ENCODE measurements at regions not wholly inside any gene's neighbourhood (a gene's known extent, or its start where the extent isn't known, plus 50 kb on each side); places are given as distances from the start of the nearest gene placed in this dataset.

DNA sequence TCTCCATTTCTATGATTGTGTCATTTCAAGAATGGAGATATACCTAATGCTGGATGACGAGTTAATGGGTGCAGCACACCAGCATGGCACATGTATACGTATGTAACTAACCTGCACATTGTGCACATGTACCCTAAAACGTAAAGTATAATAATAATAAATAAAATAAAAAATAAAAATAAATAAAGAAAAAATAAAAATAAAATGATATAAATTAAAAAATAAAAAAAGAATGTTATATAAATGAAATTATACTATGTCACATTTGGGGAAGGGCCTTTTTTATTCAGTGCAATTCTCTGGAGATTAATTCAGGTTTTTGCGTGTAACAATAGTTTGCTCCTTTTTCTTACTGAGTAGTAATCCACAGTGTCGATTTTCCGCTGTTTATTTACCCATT, 763.5 kb upstream of the POU3F3 start:
- no peak for TF ChIP-seq RARB (CRISPR knock-in tag; IDR thresholded peaks at IDR 0.05)
- TF ChIP-seq, protein P1, sequence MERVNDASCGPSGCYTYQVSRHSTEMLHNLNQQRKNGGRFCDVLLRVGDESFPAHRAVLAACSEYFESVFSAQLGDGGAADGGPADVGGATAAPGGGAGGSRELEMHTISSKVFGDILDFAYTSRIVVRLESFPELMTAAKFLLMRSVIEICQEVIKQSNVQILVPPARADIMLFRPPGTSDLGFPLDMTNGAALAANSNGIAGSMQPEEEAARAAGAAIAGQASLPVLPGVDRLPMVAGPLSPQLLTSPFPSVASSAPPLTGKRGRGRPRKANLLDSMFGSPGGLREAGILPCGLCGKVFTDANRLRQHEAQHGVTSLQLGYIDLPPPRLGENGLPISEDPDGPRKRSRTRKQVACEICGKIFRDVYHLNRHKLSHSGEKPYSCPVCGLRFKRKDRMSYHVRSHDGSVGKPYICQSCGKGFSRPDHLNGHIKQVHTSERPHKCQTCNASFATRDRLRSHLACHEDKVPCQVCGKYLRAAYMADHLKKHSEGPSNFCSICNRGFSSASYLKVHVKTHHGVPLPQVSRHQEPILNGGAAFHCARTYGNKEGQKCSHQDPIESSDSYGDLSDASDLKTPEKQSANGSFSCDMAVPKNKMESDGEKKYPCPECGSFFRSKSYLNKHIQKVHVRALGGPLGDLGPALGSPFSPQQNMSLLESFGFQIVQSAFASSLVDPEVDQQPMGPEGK (CRISPR knock-in tag; IDR thresholded peaks at IDR 0.05; ENCODE audit: borderline replicate concordance): no peak
- TF ChIP-seq ZFP3 (CRISPR knock-in tag; IDR thresholded peaks at IDR 0.05): no peak
- TF ChIP-seq ZC3H10 (CRISPR knock-in tag; IDR thresholded peaks at IDR 0.05): no peak
- no peak for TF ChIP-seq SNAI2 (CRISPR knock-in tag; IDR thresholded peaks at IDR 0.05)
- TF ChIP-seq, protein P2, sequence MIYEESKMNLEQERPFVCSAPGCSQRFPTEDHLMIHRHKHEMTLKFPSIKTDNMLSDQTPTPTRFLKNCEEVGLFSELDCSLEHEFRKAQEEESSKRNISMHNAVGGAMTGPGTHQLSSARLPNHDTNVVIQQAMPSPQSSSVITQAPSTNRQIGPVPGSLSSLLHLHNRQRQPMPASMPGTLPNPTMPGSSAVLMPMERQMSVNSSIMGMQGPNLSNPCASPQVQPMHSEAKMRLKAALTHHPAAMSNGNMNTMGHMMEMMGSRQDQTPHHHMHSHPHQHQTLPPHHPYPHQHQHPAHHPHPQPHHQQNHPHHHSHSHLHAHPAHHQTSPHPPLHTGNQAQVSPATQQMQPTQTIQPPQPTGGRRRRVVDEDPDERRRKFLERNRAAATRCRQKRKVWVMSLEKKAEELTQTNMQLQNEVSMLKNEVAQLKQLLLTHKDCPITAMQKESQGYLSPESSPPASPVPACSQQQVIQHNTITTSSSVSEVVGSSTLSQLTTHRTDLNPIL (CRISPR knock-in tag; IDR thresholded peaks at IDR 0.05; ENCODE audit: low read depth): no peak

Data from SK-N-SH treated with all-trans-retinoic acid at 6 μM for 48 hours (cell line).